NCI-H187 treated with DMSO at 0.1 percent for 48 hours (cell line): ENCODE measurements at regions not wholly inside any gene's neighbourhood (a gene's known extent, or its start where the extent isn't known, plus 50 kb on each side); places are given as distances from the start of the nearest gene placed in this dataset.

Source experiments
- DNase-seq: peaks from one replicate; lab custom pipeline; 2025; lab: John Stamatoyannopoulos, UW

DNA sequence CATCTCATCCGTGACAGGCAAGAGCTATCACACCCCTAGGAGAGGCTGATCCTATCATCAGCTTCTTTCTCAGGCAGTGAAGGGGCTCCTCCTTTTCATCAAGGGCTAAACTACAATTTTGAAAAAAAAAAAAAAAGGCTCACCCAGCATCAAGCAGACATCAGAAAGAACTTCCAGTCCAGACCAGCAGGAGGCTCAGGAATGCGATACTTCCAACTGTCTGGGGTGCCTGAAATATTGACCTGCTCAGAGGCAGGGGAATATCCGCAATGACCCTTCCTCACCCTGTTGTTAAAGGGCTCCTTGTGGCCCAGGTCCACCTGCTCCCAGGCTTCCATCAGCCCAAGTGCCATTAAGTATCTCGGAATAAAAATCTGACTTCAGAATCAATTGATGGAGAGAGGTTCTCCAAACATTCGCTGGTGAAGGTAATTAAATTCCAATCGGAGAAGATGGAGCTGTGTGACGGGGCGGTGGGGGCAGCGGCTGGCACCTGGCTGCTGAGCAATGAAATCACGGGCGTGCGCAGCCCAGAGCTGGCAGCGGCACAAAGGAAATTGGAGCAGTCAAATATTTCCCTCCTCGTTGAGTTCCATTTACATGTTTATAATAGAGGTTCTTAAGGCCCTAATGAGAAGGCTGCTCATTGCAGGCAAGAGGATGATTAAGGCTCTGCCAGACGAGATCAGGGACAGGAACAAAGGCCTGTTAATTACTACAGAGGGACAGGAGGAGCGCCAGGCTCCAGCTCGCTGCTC is 69.0 kb upstream of the THY1 start:
- DNase-seq = peak; percentile 35

DNA sequence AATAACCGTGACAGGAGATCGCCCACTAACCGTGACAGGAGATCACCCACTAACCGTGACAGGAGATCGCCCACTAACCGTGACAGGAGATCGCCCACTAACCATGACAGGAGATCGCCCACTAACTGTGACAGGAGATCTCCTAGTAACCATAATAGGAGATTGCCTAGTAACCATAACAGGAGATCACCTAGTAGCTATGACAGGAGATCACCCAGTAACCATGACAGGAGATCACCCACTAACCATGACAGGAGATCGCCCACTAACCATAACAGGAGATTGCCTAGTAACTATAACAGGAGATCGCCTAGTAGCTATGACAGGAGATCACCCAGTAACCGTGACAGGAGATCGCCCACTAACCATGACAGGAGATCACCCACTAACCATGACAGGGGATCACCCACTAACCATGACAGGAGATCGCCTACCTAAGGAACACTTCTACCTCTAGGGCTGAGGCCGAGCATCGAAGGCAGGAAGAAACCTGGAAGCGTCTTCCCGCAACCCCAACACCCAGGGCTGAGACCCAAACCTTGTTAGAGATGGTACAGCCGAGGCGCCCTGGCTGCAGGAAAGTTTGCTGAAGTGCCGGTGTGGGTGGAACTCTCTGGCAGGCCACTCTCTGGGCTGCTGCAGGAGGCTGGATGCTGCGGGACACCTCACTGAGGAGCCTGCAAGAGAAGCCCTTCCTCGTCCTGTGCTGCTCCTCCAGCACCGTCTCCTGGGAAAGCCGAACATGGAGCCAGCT is 67.5 kb upstream of the THY1 start:
- DNase-seq = no peak

DNA sequence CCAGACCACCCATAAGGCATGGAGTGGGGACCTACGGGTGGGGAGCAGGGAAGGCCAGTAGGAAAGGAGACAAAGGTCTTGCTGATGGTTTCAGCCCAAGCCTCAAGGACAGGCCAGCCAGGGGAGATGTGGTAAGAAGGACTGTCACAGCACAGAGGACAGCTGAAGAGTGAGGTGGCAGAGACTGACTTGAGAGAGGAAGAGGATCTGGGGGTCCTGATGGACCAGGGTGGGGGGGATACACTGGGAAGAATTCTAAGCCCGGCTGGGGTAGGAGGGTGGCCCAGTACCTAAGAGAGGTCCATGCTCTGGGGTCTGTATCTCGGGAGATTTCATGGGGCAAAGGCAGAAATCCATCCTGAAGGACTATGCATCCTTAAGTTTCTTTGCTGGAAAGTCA is 66.1 kb upstream of the THY1 start:
- no peak for DNase-seq

DNA sequence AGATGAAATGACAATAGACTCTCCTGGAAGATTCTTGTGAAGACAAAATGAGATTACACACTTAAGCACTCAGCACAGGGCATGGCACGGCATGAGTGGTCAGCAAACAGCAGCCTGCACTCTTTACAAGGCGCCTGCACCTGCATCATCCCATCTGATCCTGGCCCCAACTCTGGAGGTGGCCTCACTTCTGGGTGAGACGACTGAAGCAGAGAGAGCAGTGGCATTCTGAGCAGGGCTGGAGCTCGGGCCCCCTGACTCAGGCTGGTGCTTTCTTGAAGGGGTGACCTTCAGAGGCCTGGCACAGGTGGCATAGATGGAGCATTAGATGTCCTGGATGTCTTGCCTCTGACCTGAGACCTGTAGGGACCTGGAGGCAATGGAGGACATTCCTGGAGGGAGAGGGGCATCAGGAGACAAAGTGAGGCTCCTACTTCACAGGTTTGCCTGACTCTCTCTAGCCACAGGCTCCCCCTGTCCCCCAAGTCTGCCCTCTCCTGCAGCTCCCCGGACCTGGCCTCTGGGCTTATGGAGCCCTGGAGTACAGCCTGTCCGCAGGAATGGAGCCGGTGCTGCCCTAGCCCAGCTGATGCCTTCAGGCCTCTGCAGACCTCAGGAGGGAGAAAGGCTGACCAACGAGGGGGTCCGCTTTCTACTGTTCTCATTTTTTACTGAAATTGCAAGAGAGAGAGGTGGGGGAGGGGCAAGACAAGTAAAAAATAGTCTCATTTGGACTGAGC is 65.5 kb upstream of the THY1 start:
- no peak for DNase-seq

DNA sequence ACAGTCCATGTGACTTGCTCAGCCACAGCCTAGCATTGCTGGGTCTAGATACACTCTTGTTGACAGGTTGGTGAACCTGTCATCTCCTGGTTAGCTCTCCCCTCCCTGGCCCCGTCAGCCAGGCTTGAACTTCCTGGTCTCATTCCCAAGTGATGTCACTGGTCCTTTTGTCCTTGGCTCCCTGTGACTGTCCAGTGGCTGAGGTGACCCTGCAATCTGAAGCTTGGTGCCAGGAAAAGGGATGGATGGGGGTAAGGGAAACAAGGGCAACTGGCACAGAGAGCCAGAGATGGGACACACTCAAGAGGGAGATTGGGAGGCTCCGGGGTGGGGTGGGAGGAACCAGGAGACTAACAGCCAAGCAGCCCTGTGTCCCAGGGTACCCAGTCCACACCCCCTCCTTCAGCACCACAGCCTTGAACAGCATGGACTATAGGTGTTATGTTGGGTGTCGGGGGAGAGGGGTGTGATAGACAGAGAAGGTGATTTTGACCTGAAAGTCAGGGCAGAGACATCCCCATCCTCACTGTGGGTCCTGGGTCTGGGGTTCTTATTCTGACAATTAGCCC is 63.8 kb upstream of the THY1 start:
- no peak for DNase-seq

DNA sequence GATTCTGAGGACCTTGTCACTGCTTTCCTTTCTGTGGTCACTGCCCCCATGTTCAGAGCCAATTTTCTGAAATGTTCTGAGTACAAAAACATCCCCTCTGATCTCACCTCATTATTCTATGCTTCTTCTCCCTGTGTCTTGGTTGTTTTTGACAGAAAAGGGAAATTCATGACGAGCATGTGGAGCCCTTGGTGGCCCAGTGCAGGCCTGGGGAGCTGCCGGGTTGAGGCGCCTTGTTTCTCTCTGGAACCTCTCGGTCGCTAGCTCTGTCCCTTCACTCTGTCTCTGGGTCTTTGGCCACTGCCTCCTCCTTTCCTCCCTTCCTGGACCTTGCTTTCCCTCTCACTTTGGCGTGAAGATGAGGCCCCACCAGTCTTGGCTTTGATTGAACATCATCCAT is 63.0 kb upstream of the THY1 start:
- DNase-seq = no peak

DNA sequence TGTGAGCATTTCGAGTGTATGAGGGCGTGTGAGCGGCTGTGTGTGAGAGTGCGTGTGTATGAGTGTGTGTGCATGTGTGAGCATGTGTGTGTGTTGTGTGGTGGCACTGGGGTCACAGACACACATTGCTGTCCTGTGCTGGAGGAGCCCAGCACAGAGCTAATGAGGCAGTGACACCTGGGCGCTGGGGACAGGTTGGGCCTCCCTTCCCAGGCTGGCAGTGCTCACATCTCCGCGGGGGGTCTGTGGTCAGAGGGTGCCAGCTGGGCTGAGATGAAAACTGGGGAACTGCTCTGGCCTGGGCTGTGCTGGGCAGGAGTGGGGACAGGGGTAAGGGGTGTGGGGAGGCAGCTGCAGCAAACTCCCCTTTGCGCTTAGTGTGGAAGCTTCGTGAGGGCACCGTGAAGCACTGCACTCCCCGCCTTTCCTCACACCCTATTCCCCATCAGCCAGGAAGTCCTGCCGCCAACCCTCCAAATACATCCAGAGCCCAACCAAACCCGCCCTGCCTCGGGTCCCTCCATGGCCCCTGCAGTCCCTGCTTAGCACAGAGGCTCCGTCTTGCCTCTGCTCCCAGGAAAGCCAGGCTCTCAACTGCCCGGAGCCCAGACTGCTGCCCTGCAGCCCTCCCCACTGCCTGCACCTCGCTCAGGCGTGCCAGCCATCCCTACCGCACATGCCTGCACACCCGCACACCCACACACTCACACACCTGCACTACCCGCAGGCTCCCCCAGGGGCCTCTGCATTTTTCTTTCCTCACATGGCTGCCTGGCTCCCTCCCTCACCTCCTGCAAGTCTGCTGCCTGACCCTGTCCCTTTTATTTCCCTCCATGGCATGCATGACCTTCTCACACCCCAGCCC is 62.0 kb upstream of the THY1 start:
- DNase-seq = no peak

DNA sequence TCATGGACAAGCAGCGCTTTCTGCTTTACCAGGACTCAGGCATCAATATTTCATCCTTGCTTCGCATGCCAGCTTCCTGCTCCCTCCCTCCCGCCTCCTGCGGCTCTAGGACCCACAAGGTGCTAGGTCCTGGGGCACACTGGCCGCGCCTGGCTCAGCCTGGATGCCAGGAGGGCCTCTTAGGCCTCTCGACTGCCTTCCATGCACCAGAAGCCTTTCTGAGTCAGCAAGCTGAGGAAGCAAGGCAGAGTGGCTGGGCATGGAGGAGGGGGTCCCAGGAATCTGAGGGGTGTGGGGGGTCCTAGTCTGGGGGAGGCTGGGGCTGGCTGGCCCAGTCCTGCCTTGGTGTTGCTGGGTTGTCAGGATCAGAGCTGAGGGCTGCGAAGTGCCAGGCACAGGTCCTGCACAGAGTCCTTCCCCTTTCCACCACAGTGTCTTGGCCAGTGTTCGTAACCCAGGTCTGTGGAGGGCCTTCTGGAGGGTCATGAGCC is 61.0 kb upstream of the THY1 start:
- no peak for DNase-seq

DNA sequence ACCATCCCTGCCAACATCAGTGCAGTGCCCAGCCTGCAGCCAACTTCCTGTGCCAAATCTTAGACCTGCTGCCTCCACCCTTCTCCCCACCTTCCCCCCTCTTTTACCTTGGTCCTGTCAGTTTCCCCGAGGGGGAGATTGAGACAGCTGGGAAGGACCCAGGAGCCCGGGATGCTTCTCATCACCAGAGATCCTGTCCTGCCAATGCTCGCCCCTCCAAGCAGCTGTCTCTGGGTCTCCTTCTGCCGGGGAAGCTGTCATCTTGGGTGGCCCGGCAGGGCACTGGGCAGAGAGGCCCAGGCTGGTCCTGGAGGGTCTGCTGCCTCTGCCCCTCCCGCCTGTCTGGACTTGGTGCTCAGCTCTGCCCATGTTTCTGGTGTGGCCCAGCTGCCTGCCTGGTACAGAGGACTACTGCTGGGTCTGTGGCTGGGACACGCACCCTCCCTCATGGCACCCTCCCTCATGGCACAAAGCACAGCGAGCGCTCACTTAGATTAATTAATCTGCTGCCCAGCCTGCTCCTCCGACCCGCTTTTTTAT is 60.4 kb upstream of the THY1 start:
- DNase-seq = no peak

DNA sequence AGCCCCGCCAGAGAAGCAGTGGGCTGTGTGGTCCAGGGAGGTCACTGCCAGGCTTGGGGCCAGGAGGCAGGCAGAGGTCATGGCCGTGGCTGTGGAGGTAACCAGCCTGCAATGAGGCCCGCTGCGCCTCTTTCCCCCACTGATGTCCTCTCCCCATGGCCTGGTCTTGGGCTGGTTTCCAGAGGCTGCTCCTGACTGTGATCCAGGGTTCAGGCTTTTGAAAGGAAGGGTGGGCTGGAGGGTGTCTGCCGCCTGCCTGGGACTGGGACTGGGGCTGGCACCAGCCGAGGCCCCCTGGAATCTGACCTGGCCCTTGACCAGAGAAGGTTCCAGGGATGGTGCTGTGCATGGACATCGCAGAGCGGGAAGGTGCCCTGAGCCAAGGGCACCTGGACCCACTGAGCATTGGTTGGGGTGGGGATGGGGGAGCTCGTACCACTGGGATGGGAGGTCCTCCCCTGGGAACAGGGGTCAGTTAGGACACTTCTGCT is 59.6 kb upstream of the THY1 start:
- no peak for DNase-seq

DNA sequence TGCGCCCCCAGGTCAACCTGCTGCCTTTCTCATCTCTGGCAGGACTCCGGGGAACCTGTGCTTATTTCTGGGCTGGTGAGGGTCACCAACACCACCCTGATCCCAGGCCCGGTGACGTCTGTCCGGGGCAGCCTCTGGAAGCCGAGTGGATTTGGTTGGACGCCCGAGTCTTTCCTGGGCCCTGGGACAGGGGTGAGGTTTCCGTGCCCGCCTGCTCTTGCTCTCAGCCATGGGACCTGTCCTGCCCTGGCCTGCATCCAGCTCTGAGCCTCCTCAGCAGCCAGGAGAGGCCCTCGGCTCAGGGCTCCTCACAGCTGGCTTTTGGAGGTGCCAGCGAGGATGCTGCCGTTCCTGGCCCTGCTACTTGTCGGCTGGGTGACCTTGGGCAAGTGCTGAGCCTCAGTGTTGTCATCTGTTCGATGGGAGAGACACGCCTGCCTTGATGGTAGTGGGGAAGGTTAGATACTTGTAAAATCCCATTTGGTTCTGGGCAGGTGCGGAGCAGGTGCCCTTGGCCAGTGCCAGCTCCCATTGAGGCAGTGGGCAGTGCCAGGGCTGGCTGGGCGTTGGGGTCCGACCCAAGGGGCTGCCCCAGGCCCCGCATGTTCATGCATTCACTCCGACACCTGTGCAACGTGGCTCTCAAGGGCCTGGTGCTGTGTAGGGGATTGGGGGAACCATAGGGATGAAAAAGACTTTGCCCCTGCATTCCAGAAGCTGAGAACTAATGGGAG is 58.9 kb upstream of the THY1 start:
- DNase-seq = no peak

DNA sequence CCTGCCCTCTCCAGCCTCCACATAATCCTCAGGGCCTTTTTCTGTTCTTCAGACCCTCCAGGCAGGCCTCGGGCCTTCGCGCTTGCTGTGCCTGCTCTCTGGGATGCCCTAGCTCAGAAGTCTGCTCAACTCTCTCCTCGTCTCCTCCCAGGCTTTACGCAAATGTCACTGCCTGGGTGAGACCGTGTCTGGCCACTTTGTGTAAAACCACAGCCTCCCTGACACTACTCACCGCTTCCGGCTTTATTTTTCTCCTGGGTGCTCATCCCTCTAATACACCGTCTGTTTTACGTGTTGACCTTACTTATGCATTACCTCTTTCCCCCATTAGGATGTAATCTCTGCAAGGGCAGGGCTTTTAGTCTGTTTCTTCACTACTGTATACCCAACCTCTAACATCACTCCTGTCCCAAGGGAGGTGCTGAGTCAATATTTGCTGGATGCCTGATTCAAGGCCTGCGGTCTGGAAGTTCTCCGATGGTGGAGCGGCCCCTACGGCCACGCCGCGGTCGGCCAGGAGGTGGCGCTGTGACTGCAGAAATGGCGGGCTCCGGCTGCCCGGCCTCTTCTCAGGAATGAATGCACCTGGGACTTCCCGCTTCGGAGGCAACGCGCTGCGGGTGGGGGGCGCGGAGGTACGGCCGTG is 58.2 kb upstream of the THY1 start:
- DNase-seq = peak; percentile 88

DNA sequence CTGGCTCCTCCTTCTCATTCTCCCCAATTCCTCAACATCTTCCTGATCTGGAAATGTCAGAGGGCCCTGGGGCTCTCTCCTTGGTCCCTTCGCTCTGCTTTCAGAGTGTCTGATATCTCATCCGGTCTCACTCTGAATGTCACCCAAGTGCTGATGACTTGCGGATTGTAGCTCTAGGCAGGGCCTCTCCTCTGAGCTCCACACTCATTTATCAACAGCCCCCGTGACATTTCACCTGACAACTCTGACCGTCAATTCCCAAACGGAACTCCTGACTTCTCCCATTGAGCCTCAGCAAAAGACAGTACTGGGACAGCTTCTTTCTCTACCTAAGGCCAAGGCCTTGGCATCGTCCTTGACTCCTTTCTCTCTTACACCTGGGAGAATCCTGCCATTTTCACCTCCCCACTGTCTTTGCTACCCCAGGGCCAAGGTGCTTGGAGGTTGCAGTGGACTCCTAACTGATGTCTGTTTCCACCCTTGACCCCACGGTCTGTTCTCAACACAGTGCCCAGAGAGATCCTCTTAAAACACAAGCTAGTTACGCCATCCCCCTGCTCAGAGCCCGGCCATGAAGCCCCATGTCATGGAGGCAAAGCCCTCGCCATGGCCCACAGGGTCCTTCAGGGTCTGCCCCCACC is 57.5 kb upstream of the THY1 start:
- no peak for DNase-seq

DNA sequence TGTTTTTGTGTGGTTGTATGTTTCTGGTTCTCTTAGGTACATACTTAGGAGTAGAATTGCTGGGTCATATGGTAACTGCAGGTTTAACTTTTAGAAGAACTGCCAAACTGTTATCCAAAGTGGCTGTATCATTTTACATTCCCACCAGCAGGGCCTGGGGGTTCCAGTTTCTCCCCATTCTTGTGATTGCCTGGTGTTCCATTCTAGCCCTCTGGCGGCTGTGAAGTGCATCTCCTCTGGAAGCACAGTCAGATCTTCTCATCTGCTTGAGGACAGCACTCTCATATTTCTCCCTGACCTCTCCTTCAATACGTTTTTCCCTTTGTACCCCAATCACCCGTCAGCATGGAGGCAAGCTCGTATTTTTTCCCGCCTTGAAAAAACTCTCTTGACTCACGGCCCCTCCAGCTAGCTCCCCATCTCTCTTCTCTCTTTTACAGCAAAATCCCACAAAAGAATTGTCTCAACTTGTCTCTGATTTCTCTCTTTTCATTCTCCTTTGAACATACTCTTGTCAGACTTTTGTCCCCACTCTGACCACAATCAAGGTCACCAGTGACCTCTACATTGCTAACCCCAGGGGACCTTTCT is 56.8 kb upstream of the THY1 start:
- DNase-seq = no peak

DNA sequence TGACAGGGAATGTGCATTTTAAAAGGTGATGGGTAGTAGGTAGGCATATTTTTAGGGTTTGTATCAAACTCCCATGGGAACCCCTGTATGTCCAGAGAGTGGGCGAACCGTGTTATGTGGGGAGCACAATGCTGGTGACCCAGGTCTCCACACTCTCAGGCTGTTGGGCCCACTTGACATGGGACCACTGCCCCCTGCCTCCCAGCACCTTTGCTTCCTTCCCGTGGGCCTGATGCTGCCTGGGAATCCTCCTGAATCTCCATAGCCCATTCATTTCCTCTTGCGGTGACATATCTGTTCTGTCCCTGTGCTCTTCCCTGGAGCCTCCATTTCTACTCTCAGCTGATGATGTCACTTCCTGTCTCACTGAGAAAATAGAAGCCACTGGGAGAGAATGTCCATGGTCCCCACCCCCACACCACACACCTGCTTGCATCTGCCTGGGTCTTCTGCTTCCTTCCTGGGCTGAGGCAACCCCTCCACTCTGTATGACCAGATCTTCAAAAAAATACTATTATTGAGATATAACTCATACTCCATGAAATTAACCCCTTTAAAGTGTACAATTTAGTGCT is 55.8 kb upstream of the THY1 start:
- DNase-seq = no peak

DNA sequence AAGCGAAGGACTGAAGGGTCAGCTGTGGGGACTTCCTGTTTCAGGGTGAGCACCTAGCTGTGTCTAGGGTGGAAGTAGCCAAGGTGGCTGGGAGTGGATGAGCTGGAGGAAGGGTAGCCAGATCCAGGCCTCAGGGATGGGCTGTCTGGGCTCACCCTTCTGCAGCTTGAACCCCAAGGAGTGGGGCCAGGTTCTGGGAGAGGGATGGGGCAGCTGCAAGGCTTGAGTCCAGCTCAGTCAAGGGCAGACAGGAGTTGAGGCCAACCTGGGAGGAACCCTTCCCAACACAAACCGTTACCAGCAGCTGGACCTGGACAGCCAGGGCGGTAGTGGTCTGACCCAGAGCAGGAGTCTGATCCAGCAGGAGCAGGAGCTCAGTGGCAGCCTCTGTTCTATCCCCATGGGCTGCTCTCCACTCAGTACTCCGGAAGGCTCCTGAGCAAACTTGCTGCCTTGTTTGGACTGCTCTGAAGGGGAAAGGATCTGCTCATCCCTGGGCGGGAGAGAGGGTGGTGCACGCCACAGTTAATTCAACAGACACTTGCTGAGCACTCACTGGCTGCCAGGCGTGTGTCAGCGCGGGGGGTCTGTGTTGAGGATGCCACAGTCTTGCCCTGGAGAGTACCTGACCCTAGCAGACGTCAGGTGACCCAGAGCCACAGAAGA is 53.8 kb upstream of the THY1 start:
- DNase-seq = no peak

DNA sequence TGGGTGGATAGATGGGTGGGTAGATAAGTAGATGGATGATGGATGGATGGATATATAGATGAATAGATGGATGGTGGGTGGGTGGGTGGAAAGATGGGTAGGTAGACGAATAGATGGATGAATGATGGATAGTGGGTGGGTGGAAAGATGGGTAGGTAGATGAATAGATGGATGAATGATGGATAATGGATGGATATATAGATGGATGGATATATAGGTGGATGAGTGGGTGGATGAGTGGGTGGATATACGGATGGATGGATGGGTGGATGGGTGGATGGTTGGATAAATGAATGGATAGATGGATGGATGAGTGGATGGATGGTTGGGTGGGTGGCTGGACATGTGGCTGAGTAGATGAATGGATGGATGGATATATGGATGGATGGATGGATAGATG is 53.1 kb upstream of the THY1 start:
- no peak for DNase-seq
